HG03097 (cell line): ENCODE measurements at regions not wholly inside any gene's neighbourhood (a gene's known extent, or its start where the extent isn't known, plus 50 kb on each side); places are given as distances from the start of the nearest gene placed in this dataset.
"Not testable (repeated sequence)": the region's sequence is repeated elsewhere in the genome, so short reads cannot be mapped to it uniquely, and the experiment has no call there.

ENCODE experiments used
- ATAC-seq: cut with Tn5 transposase; IDR thresholded peaks from one replicate; pipeline ENCODE4 v1.9.1; 2021; ENCODE audit not compliant: unreplicated experiment, low FRiP score

GRCh38 chr4:26039639-26040359 lies 125.8 kb downstream of the SMIM20 start:
- ATAC-seq = no peak

GRCh38 chr4:26044524-26044923 lies 130.5 kb downstream of the SMIM20 start:
- ATAC-seq = no peak

DNA sequence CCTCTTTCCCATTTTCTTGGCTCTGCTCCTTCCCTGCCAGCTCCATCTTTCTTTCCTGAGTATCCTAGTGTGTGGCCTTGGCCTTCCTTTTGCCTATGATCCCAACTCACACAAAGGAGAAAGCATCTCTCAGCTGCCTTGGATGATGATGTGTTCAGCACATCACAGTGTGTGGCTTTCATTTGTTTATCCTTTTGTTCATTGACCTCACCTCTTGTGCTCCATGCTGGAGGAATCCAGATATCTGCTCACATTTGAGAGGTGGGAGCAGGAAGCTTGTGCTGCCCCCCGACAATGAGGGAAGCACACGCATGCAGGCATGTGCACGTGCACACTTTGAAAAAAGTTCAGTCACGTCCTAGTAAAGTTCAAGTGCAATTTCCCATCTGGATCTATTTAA lies 131.0 kb downstream of the SMIM20 start:
- no peak for ATAC-seq

DNA sequence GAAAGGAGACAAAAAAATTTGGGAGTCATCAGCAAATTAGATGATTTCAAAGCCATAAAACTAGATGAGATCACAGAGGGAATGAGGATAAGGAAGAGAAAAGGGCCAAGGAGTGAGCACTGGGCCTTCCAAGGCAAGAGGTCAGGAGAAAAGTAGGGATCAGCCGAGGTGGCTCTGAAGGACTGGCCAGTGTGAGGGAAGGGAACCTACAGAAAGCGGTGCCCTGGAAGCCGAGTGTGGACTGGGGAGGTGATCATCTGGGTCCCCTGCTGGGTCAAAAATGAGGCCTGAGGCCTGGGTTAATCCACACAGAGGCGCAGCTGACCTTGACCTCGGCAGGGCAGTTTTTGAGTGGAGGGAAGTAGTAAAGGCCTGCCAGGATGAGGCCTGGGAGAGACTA lies 133.8 kb downstream of the SMIM20 start:
- no peak for ATAC-seq

- ATAC-seq = no peak
These were observed 134.4 kb downstream of the SMIM20 start for GRCh38 chr4:26048378-26048882.

- ATAC-seq = no peak
These were observed 134.9 kb downstream of the SMIM20 start for GRCh38 chr4:26048950-26049349.

DNA sequence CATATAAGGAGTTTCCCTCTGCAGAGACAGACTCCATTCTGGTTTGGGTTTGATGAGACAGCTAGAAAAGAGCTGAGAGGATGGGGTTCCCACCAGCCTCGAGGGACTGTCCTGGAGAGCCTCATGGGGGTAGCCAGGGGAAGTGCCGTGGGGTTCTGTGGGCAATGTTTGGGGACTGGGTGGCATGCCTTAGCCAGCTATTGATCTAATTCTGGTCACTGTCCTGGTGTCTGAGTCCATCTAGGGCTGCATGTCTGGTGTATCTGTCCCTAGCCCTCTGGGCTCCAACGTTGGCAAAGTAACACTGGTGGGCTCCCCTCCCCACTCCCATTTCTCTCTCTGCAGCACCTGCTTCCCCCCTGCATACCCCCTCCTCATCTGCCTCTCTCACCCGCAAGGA lies 135.4 kb downstream of the SMIM20 start:
- no peak for ATAC-seq

GRCh38 chr4:26050212-26050643 lies 136.2 kb downstream of the SMIM20 start:
- no peak for ATAC-seq

- no peak for ATAC-seq
These were observed 136.7 kb downstream of the SMIM20 start for GRCh38 chr4:26050671-26051070.

DNA sequence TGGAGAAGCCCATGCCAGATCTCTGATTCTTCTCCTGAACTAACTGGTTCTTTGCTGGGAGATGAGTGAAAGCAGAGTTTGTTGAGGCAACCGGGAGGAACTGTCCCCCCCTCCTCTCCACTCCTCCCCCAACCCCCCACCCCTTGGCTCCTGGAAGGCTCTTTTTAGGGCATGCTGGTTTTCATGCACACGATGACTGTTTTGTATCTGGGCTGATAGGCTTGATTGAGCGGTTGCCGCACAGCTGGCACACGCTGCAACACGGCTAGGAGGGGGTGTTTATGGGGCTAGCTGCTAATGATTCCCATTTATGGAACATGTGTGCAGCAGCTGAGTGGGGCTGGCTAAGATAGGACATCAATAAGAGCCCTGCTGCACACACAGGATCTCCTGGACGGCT lies 137.2 kb downstream of the SMIM20 start:
- ATAC-seq = no peak

DNA sequence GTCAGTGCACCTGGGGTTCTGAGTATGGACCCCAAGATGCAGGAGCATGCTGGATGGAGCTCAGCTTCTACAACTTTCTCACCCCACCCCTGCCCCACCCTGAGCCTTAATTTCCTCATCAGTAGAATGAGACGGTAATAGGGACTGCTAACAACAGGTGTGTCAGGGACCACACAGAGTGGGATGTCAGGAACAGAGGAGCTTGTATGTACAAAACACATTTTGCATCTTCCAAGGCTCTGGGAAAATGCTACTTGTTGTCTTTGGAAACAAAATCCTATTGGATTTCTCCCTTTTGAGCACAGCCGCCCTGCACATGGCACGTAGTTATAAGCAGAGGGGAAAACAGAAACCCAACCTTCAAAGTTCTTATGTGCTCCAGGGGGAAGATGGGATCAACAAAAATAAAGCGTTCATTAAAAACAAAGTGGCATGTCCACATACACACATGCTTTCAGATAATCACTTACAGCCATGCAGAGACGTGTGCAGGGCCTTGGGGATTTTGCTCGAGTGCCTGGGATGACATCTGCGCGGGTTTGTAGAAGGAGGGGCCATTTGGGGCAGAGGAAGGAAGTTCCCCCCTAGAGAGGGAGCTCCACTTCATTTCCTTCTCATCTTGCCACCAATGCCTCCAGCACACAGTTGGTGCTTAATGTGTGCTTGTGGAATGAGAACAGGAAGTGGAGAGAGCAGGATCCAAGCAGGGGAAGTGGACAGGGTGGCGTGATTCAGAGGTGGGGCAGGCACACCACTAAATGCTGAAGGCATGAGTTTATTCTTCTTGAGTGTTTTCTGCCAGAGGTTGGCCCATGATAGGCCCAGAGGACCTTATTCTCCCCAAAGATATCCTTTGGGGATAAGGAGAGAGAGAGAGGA lies 138.9 kb downstream of the SMIM20 start:
- no peak for ATAC-seq

GRCh38 chr4:26053761-26054160 lies 139.7 kb downstream of the SMIM20 start:
- ATAC-seq = no peak

DNA sequence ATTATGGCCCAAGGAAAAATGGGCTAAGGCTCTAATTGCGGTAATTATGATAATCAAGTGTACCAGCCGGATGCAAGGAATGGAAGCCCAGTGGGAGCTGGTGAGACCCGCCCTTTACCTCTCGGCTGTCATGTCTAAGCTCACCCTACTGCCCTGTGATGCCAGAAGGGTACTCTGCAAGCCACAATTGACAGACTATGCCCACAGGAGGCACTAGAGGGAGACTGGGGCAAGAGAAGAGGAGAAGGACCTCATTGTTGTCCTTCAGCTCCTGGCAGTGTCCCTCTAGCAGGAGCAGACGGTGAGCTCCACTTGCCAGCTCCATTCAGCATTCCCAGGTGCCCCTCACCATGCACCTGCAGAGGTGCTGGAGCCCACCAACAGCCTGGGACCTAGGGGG lies 141.8 kb downstream of the SMIM20 start:
- ATAC-seq = no peak

GRCh38 chr4:26056406-26056805 lies 142.4 kb downstream of the SMIM20 start:
- ATAC-seq = no peak

DNA sequence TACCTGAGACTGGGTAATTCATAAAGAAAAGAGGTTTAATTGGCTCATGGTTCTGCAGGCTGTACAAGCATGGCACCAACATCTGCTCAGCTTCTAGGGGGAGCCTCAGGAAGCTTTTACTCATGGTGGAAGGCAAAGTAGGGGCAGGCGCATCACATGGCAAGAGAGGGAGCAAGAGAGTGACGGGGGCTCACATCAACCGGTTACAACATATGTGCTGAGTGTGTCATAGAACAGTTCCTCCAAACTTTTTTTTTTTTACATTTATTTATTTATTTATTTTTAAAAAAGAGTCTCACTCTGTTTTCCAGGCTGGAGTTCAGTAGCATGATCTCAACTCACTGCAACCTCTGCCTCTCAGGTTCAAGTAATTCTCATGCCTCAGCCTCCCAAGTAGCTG lies 143.8 kb downstream of the SMIM20 start:
- ATAC-seq = not testable (repeated sequence)

- no peak for ATAC-seq
These were observed 144.5 kb downstream of the SMIM20 start for GRCh38 chr4:26058537-26058936.

- no peak for ATAC-seq
These were observed 145.6 kb downstream of the SMIM20 start for GRCh38 chr4:26059391-26060154.

GRCh38 chr4:26060286-26060685 lies 146.3 kb downstream of the SMIM20 start:
- ATAC-seq = no peak

DNA sequence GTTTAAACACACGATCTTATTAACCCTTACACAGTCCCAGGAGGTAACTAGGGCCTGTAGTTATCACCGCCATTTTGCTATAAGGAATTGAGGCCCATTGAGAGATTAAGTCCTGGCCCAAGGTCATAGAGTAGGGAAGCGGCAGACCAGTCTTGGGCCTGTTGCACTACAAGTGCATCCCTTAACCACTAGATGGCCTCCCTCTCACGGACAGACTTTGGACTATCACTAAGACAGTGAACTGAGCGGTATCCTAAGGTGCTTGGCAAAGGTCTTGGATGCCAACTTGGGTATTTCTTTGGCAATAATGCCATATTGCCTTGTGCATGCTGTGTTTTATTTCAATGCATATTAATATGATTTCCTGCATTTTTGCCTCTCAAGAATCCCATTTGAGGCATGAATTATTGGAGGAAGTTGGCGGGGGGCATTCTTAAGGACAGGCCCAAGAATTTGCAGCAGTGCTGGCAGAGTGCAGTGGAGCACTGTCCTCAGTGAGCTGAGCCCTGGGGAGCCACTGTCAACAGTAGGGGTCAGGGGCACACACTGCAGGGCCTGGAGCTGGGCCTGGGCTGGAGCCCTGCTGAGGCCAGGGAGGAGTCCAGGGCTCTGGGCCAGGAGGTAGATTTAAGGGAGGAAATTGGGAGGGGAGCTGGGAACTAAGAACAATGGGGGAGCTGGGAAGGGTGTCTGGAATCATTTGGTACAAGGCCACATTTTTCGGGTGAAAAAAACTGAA lies 147.4 kb downstream of the SMIM20 start:
- no peak for ATAC-seq

DNA sequence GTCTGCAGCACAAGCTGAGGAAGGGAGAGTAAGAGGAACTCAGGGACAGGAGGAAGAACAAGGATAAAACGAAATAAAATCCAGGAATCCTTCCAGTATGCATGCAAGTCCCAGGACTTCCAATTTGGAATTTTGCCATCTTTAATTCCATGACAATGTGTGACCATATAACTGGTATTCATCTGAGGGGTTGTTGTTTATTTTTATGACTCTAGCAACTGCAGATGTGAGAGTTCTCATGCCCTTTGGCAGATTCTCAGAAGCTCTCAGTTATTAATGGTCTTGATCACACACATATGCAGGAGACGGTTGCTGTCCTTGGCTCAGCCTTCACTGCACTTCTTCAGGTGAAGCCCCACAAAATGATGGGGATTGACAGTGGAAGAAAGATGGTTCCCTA lies 148.2 kb downstream of the SMIM20 start:
- ATAC-seq = no peak
